ENCODE measurements at regions not wholly inside any gene's neighbourhood (a gene's known extent, or its start where the extent isn't known, plus 50 kb on each side); places are given as distances from the start of the nearest gene placed in this dataset.

GRCh38 chr12:63018273-63018672 is 83.3 kb upstream of the PPM1H start:
- H3K4me3 ChIP-seq = no peak overlapping the region
- intact Hi-C loops (cut with DNase I; ENCODE audit: low total_unique reads) = no loop called here
- H3K27ac ChIP-seq = no peak overlapping the region
- no peak for TF ChIP-seq CTCF (IDR thresholded peaks at IDR 0.05)
- no peak for DNase-seq
- H3K9me3 ChIP-seq = no peaks in the 10 kb centered on the region
- H3K4me1 ChIP-seq = no peaks in the 10 kb centered on the region
- H3K36me3 ChIP-seq = no peaks in the 10 kb centered on the region
- H3K27me3 ChIP-seq = no peaks in the 10 kb centered on the region

GRCh38 chr12:63013302-63013701 is 78.4 kb upstream of the PPM1H start:
- Histone ChIP-seq H3K27me3 (no peaks in the 10 kb centered on the region), H3K4me1 (no peaks in the 10 kb centered on the region), H3K4me3 (no peak overlapping the region), H3K9me3 (no peaks in the 10 kb centered on the region), H3K36me3 (no peaks in the 10 kb centered on the region), H3K27ac (no peak overlapping the region)
- no peak for TF ChIP-seq CTCF (IDR thresholded peaks at IDR 0.05)
- intact Hi-C loops (cut with DNase I; ENCODE audit: low total_unique reads) = no loop called here
- no peak for DNase-seq

GRCh38 chr12:63010698-63011097 is 75.7 kb upstream of the PPM1H start:
- no peak overlapping the region for H3K27ac ChIP-seq
- intact Hi-C loops (cut with DNase I; ENCODE audit: low total_unique reads) = no loop called here
- no peak overlapping the region for H3K4me3 ChIP-seq
- no peak for TF ChIP-seq CTCF (IDR thresholded peaks at IDR 0.05)
- DNase-seq = no peak
- H3K27me3 ChIP-seq = no peaks in the 10 kb centered on the region
- H3K9me3 ChIP-seq = no peaks in the 10 kb centered on the region
- no peaks in the 10 kb centered on the region for H3K4me1 ChIP-seq
- H3K36me3 ChIP-seq = no peaks in the 10 kb centered on the region

- DNase-seq = no peak
- intact Hi-C loops (cut with DNase I; ENCODE audit: low total_unique reads) = no loop called here
- Histone ChIP-seq H3K4me3 (no peak overlapping the region), H3K27ac (no peak overlapping the region), H3K27me3 (no peaks in the 10 kb centered on the region), H3K9me3 (no peaks in the 10 kb centered on the region), H3K36me3 (no peaks in the 10 kb centered on the region), H3K4me1 (no peaks in the 10 kb centered on the region)
- no peak for TF ChIP-seq CTCF (IDR thresholded peaks at IDR 0.05)
These were observed 73.4 kb upstream of the PPM1H start for GRCh38 chr12:63008372-63008771.

- no peaks in the 10 kb centered on the region for H3K9me3 ChIP-seq
These were observed 72.8 kb upstream of the PPM1H start for GRCh38 chr12:63007726-63008125.

More at GRCh38 chr12:63007726-63008125, 72.8 kb upstream of the PPM1H start:
- intact Hi-C loops (cut with DNase I; ENCODE audit: low total_unique reads) = no loop called here
- H3K27ac ChIP-seq = no peak overlapping the region
- no peak for TF ChIP-seq CTCF (IDR thresholded peaks at IDR 0.05)
- DNase-seq = no peak
- no peaks in the 10 kb centered on the region for H3K4me1 ChIP-seq
- H3K4me3 ChIP-seq = no peak overlapping the region
- no peaks in the 10 kb centered on the region for H3K36me3 ChIP-seq
- H3K27me3 ChIP-seq = no peaks in the 10 kb centered on the region

Measured in tibial artery (tissue), 4 donors.